Caco-2 (cell line): ENCODE measurements at regions not wholly inside any gene's neighbourhood (a gene's known extent, or its start where the extent isn't known, plus 50 kb on each side); places are given as distances from the start of the nearest gene placed in this dataset.

Experiments
- BruUV-seq: library from RNA; stranded (reverse); fragments of 400-500 nt; replicated peaks from 2 replicates; lab custom pipeline; 2021; lab: Mats Ljungman, UMichigan
- CTCF ChIA-PET: fragments of 300-600 bp; sonication (Branson Sonifier 250); formaldehyde crosslinking; loops from one replicate; lab custom pipeline; 2022; ENCODE audit warnings: antibody characterized with exemption; lab: Charles Lee
- POLR2A ChIA-PET: fragments of 300-600 bp; sonication (Branson Sonifier 250); formaldehyde crosslinking; loops from one replicate; lab custom pipeline; 2022; ENCODE audit warnings: antibody characterized with exemption; lab: Charles Lee
- DNase-seq, 2 experiments: peaks; one replicate each; pipeline versions ENCODE4 v3.0.0 to v3.0.0-alpha.2; 2020 to 2022
- H3K27me3 ChIP-seq: replicated peaks from 2 replicates; pipeline ENCODE4 v1.6.0; 2011; ENCODE audit warnings: low read length; ENCODE audit not compliant: control insufficient read depth, insufficient read depth
- H3K36me3 ChIP-seq: 2 replicates; pipeline ENCODE4 v1.5.1; 2011; ENCODE audit warnings: low read length; ENCODE audit not compliant: control insufficient read depth, insufficient read depth
- H3K4me1 ChIP-seq: fragments of 250-450 bp; sonication (Bioruptor Pico); 2 replicates; pipeline ENCODE4 v1.5.1; 2020; ENCODE audit warnings: mild to moderate bottlenecking
- H3K4me3 ChIP-seq: 2 replicates; pipeline ENCODE4 v1.5.1; 2011; ENCODE audit warnings: low read depth, mild to moderate bottlenecking, control low read depth, low read length
- H3K9me3 ChIP-seq: fragments of 250-450 bp; sonication (Bioruptor Pico); 2 replicates; pipeline ENCODE4 v1.5.1; 2020; ENCODE audit warnings: mild to moderate bottlenecking, moderate library complexity
- H3K27ac Mint-ChIP-seq: one replicate; pipeline ENCODE4 v1.8.0; 2022; ENCODE audit warnings: mixed read lengths; ENCODE audit not compliant: unreplicated experiment
- H3K27me3 Mint-ChIP-seq: one replicate; pipeline ENCODE4 v1.8.0; 2022; ENCODE audit warnings: mixed read lengths; ENCODE audit not compliant: insufficient read depth, unreplicated experiment
- H3K36me3 Mint-ChIP-seq: one replicate; pipeline ENCODE4 v1.8.0; 2022; ENCODE audit warnings: mild to moderate bottlenecking, mixed read lengths; ENCODE audit not compliant: insufficient read depth, unreplicated experiment
- H3K4me1 Mint-ChIP-seq: one replicate; pipeline ENCODE4 v1.8.0; 2022; ENCODE audit warnings: low read depth, mixed read lengths; ENCODE audit not compliant: unreplicated experiment
- H3K4me3 Mint-ChIP-seq: one replicate; pipeline ENCODE4 v1.8.0; 2022; ENCODE audit warnings: mild to moderate bottlenecking, moderate library complexity, mixed read lengths; ENCODE audit not compliant: unreplicated experiment
- H3K9me3 Mint-ChIP-seq: one replicate; pipeline ENCODE4 v1.8.0; 2022; ENCODE audit warnings: mixed read lengths; ENCODE audit not compliant: unreplicated experiment
- CTCF ChIP-seq, 2 experiments: fragments of 200-600 bp in 1 of 2; IDR thresholded peaks; 1 replicate in 1 of 2; 2 replicates in 1 of 2; pipeline versions ENCODE4 v1.5.1 to v1.8.0; 2011 to 2022; ENCODE audit warnings: antibody characterized with exemption in 1 of 2, control low read depth in 1 of 2, inconsistent platforms in 1 of 2, low read depth in 1 of 2, low read length in 1 of 2, mild to moderate bottlenecking in 1 of 2, moderate library complexity in 1 of 2; ENCODE audit not compliant: insufficient read depth in 1 of 2, severe bottlenecking in 1 of 2, unreplicated experiment in 1 of 2
- intact Hi-C: fragments of 100-400 bp; cut with micrococcal nuclease; formaldehyde crosslinking; loops from one replicate; pipeline ENCODE4 v1.10.0; 2022; ENCODE audit not compliant: unreplicated experiment

GRCh38 chr9:81202292-81202691 lies 487.1 kb downstream of the TLE1 start:
- TF ChIP-seq CTCF (IDR thresholded peaks at IDR 0.05; ENCODE audit: insufficient read depth in 1 of 2, low read depth in 1 of 2, low read length in 1 of 2, severe bottlenecking in 1 of 2, unreplicated experiment in 1 of 2) = no peak
- no peak overlapping the region for H3K4me3 ChIP-seq
- intact Hi-C loops = no loop called here
- no peak for DNase-seq
- Mint-ChIP-seq H3K27ac (no peak overlapping the region), H3K9me3 (no peaks in the 10 kb centered on the region), H3K36me3 (no peaks in the 10 kb centered on the region), H3K4me1 (no peaks in the 10 kb centered on the region), H3K4me3 (no peak overlapping the region), H3K27me3 (no peaks in the 10 kb centered on the region)
- no TSS peak for BruUV-seq
- H3K36me3 ChIP-seq = no peaks in the 10 kb centered on the region
- CTCF ChIA-PET = no interaction called here
- POLR2A ChIA-PET = no interaction called here
- no peaks in the 10 kb centered on the region for H3K9me3 ChIP-seq
- no peaks in the 10 kb centered on the region for H3K27me3 ChIP-seq
- H3K4me1 ChIP-seq = no peaks in the 10 kb centered on the region

GRCh38 chr9:81195206-81195605 lies 494.1 kb downstream of the TLE1 start:
- no peak overlapping the region for H3K4me3 Mint-ChIP-seq
- no peaks in the 10 kb centered on the region for H3K27me3 Mint-ChIP-seq
- Histone ChIP-seq H3K4me1 (no peaks in the 10 kb centered on the region), H3K4me3 (no peak overlapping the region), H3K36me3 (no peaks in the 10 kb centered on the region), H3K27me3 (no peaks in the 10 kb centered on the region), H3K9me3 (no peaks in the 10 kb centered on the region)
- no peak for TF ChIP-seq CTCF (IDR thresholded peaks at IDR 0.05; ENCODE audit: insufficient read depth in 1 of 2, low read depth in 1 of 2, low read length in 1 of 2, severe bottlenecking in 1 of 2, unreplicated experiment in 1 of 2)
- intact Hi-C loops = no loop called here
- no peaks in the 10 kb centered on the region for H3K4me1 Mint-ChIP-seq
- CTCF ChIA-PET = no interaction called here
- H3K27ac Mint-ChIP-seq = no peak overlapping the region
- BruUV-seq = no TSS peak
- no peak for DNase-seq
- POLR2A ChIA-PET = no interaction called here
- H3K9me3 Mint-ChIP-seq = no peaks in the 10 kb centered on the region
- no peaks in the 10 kb centered on the region for H3K36me3 Mint-ChIP-seq

- no peak overlapping the region for H3K4me3 Mint-ChIP-seq
- no peak overlapping the region for H3K27ac Mint-ChIP-seq
- H3K4me3 ChIP-seq = no peak overlapping the region
- ChIA-PET POLR2A (no interaction called here), CTCF (no interaction called here)
- H3K4me1 Mint-ChIP-seq = no peaks in the 10 kb centered on the region
- no TSS peak for BruUV-seq
- H3K4me1 ChIP-seq = no peaks in the 10 kb centered on the region
- no peaks in the 10 kb centered on the region for H3K36me3 ChIP-seq
- no peak for TF ChIP-seq CTCF (IDR thresholded peaks at IDR 0.05; ENCODE audit: insufficient read depth in 1 of 2, low read depth in 1 of 2, low read length in 1 of 2, severe bottlenecking in 1 of 2, unreplicated experiment in 1 of 2)
- H3K27me3 ChIP-seq = no peaks in the 10 kb centered on the region
- H3K36me3 Mint-ChIP-seq = no peaks in the 10 kb centered on the region
- no peaks in the 10 kb centered on the region for H3K9me3 ChIP-seq
- no peak for DNase-seq
- no peaks in the 10 kb centered on the region for H3K27me3 Mint-ChIP-seq
- H3K9me3 Mint-ChIP-seq = no peaks in the 10 kb centered on the region
- intact Hi-C loops = no loop called here
Observed at GRCh38 chr9:81193362-81194339, 495.7 kb downstream of the TLE1 start.
